HG02870 (cell line): ENCODE measurements at regions not wholly inside any gene's neighbourhood (a gene's known extent, or its start where the extent isn't known, plus 50 kb on each side); places are given as distances from the start of the nearest gene placed in this dataset.
"Not testable (repeated sequence)": the region's sequence is repeated elsewhere in the genome, so short reads cannot be mapped to it uniquely, and the experiment has no call there.

Experiments
- ATAC-seq: cut with Tn5 transposase; IDR thresholded peaks from one replicate; pipeline ENCODE4 v1.9.1; 2021; ENCODE audit warnings: mild to moderate bottlenecking, moderate library complexity; ENCODE audit not compliant: unreplicated experiment

DNA sequence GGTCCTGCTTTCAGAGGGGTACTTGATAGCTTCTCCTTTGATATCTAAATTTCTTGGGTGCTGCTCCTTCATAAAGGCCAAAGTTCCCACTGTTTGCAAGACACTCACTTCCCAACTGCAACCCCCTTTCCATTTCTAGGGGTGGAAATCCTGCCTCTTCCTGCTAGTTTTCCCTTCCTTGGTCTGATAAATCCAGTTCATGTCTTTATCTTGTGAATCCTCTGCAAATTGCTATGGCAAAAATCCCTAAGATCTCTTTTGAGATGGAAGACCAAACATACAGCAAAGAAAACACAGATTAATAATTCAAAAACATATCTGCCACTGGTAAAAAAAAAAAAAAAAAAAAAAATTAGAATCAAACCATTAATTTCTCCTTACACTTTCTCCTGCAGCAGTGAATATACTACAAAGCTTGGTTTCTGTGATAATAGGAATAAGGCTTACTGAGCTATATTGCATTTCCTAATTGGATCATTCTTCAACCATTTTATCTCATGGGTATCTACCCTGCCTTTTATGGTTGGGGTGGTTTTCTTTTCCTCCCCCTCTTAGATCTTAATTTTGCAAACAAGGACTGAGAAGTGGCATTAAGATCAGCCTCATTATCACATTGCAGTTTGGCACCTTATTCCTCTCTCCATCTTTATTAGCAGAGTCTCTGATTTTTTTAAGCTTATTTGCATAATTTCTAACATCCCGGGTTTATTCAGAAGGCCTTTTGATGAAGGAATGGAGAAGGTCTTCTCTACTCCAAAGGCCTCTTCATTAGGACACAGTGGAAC is 439.1 kb downstream of the XYLT1 start:
- ATAC-seq = no peak

DNA sequence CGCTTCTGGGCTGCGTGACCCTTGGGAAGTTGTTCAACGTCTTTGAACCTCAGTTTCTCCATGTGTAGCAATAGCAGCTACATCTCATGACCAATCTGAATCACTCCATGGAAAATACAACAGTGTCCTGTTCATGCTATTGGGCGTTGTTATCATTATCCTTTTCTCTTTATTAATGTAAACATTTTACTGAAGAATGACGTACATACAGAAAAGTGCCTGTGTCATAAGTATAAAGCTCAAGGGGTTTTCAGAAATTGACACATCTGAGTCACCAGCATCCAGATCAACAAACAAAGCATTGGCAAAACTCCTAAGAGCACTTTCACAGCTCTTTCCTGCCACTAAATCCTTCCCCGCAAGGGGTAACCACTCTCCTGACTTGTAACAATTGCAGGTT is 438.4 kb downstream of the XYLT1 start:
- ATAC-seq = no peak

DNA sequence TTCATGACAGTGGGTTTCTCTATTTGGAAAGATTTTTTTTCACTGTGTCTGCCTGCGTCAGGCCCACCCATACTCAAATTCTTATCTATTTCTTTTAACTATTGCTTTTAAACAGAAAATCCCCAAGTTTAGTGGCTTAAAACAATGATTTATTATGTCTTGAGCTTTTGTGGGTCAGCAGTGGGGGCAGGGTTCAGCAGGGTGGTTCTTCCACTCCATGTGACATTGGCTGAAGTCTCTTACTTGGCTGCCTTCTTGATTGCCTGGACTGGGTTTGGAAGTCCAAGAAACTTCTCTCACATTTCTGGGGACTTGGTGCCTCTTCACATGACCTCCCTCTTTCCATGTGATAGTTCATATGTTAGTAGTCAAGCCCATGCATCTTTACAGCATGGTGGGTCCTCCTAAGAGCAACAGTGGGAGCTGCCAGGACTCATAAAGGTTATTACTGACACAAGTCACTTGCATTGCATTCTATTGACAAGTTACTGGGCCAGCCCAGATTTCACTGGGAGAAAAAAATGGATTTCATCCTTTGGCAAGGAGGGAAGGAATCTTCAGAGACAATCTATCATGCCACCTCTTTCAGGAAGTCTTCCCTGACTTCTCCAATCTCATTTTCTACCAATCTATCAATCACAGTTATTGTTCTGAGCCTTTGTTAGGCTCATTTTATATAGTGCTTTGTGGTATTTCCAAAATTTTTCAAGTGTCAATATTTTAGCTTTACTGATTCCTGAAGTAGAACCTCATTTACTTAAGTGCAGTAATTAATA is 436.1 kb downstream of the XYLT1 start:
- no peak for ATAC-seq

DNA sequence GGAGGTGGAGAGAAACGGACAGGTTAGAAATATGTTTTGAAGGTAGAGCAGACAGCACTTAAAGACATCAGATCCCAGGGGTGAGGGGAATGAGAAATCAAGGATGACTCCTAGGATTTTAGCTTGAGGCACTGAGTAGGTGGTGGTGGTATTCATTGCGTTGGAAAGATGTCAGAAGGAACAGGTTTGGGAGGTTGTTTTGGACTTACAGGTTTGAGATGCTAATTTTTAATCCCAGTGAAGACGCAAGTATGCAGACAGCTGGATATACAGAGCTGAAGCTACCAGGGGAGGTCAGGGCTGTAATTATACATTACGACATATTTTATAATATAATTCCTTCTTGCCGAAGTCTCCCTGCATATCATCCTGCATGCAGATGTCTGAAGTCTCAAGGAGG is 433.3 kb downstream of the XYLT1 start:
- no peak for ATAC-seq

DNA sequence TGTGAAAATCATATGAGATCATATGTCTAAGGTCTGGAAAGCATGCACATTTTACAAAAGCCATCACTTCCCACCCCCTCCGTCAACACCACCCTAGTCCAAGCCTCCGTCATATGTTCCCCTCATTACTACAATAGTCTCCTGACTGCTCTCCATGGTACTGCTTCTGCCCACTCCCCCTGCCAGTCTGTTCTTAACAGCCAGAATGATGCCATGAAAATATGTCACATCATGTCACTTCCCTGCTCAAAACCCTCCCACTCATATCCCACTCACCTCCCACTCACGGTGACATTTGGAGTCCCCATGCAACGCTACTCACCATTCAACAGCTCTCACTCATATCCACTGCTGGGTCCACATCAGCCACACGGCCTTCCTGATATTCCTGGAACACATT is 432.3 kb downstream of the XYLT1 start:
- ATAC-seq = no peak

DNA sequence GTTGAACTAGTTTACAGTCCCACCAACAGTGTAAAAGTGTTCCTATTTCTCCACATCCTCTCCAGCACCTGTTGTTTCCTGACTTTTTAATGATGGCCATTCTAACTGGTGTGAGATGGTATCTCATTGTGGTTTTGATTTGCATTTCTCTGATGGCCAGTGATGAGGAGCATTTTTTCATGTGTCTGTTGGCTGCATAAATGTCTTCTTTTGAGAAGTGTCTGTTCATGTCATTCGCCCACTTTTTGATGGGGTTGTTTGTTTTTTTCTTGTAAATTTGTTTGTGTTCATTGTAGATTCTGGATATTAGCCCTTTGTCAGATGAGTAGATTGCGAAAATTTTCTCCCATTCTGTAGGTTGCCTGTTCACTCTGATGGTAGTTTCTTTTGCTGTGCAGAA is 421.7 kb downstream of the XYLT1 start:
- ATAC-seq = not testable (repeated sequence)

DNA sequence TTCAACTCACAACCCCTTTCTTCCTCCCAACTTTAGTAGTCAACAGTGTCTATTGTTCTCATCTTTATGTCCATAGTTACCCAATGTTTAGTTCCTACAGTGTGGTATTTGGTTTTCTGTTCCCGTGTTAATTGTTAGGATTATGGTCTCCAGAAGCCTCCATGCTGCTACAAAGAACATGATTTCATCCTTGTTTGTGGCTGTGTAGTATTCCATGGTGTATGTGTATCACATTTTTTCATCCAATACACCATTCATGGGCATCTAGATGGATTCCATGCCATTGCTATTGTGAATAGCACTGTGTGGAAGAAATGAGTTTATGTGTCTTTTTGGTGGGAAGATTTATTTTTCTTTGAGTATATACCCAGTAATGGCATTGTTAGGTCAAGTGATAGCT is 420.3 kb downstream of the XYLT1 start:
- no peak for ATAC-seq
